Stomach (tissue), 4 donors: ENCODE measurements at regions not wholly inside any gene's neighbourhood (a gene's known extent, or its start where the extent isn't known, plus 50 kb on each side); places are given as distances from the start of the nearest gene placed in this dataset.

ENCODE experiments used
- CTCF ChIP-seq, 7 experiments: fragments of 450-650 bp in 4 of 7; fragments of 200-600 bp in 3 of 7; sonication (generic) in 3 of 7; IDR thresholded peaks; one replicate each; pipeline ENCODE4 v1.5.1; 2016 to 2019; ENCODE audit warnings: antibody characterized with exemption in 7 of 7, control low read depth in 2 of 7, mild to moderate bottlenecking in 1 of 7
- EP300 ChIP-seq: sonication (generic); formaldehyde crosslinking; IDR thresholded peaks from one replicate; pipeline ENCODE4 v1.6.1; 2017; ENCODE audit warnings: antibody characterized with exemption
- POLR2A ChIP-seq, 4 donors: fragments of 450-650 bp; IDR thresholded peaks; one replicate each; pipeline ENCODE4 v1.6.1; 2016; ENCODE audit warnings: antibody characterized with exemption in 4 of 4, control low read depth in 2 of 4, mild to moderate bottlenecking in 1 of 4, moderate library complexity in 1 of 4
- POLR2AphosphoS5 ChIP-seq, 3 donors: sonication (generic); formaldehyde crosslinking; IDR thresholded peaks; one replicate each; pipeline ENCODE4 v1.6.1; 2016; ENCODE audit warnings: antibody characterized with exemption in 3 of 3

GRCh38 chr10:8581521-8582225, 527.2 kb downstream of the GATA3 start:
- TF ChIP-seq CTCF (IDR thresholded peaks at IDR 0.05) (no peak), POLR2AphosphoS5 (IDR thresholded peaks at IDR 0.05) (no peak), POLR2A (IDR thresholded peaks at IDR 0.05) (no peak), EP300 (no peak)
